ENCODE measurements at regions not wholly inside any gene's neighbourhood (a gene's known extent, or its start where the extent isn't known, plus 50 kb on each side); places are given as distances from the start of the nearest gene placed in this dataset.
"Not testable (repeated sequence)": the region's sequence is repeated elsewhere in the genome, so short reads cannot be mapped to it uniquely, and the experiment has no call there.

DNA sequence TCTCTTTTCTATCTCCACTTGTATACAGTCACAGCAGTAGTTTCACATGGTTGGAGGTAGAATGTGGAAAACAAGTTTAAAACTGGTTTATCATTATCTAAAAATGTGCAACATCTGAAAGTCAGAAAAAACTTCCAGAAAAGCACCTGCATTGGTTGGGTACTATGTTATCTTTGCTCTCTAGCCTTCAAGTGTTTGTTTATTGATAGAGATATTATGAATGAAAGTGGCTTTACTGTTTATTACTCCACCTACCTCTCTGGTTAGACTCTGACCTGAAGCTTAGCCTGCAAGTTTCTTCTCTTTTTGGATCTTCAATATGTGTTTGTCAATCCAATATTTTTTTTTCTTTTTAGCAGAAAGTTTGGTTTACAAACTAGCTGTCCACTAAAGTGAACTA, 2161.4 kb upstream of the RAG2 start:
- ATAC-seq (no peak), DNase-seq (ENCODE audit: low spot score) (no peak)
- peaks cover 41% of the 10 kb centered on the region for H3K36me3 Mint-ChIP-seq
- H3K9me3 Mint-ChIP-seq = peaks cover 53% of the 10 kb centered on the region
- CTCF ChIA-PET = no interaction called here
- H3K27ac Mint-ChIP-seq = no peak overlapping the region
- no peak overlapping the region for H3K4me3 Mint-ChIP-seq
- peaks cover 6% of the 10 kb centered on the region for H3K27me3 Mint-ChIP-seq (ENCODE audit: low read depth)
- H3K4me1 Mint-ChIP-seq = no peaks in the 10 kb centered on the region
- TF ChIP-seq ZSCAN18 (CRISPR knock-in tag; IDR thresholded peaks at IDR 0.05) (no peak), IRF1 (CRISPR knock-in tag; IDR thresholded peaks at IDR 0.05) (no peak), EMX1 (CRISPR knock-in tag; IDR thresholded peaks at IDR 0.05) (no peak), ZNF423 (CRISPR knock-in tag; IDR thresholded peaks at IDR 0.05) (no peak)
- TF ChIP-seq, protein P1, sequence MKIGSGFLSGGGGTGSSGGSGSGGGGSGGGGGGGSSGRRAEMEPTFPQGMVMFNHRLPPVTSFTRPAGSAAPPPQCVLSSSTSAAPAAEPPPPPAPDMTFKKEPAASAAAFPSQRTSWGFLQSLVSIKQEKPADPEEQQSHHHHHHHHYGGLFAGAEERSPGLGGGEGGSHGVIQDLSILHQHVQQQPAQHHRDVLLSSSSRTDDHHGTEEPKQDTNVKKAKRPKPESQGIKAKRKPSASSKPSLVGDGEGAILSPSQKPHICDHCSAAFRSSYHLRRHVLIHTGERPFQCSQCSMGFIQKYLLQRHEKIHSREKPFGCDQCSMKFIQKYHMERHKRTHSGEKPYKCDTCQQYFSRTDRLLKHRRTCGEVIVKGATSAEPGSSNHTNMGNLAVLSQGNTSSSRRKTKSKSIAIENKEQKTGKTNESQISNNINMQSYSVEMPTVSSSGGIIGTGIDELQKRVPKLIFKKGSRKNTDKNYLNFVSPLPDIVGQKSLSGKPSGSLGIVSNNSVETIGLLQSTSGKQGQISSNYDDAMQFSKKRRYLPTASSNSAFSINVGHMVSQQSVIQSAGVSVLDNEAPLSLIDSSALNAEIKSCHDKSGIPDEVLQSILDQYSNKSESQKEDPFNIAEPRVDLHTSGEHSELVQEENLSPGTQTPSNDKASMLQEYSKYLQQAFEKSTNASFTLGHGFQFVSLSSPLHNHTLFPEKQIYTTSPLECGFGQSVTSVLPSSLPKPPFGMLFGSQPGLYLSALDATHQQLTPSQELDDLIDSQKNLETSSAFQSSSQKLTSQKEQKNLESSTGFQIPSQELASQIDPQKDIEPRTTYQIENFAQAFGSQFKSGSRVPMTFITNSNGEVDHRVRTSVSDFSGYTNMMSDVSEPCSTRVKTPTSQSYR (CRISPR knock-in tag; IDR thresholded peaks at IDR 0.05) = no peak
- POLR2A ChIA-PET = no interaction called here

DNA sequence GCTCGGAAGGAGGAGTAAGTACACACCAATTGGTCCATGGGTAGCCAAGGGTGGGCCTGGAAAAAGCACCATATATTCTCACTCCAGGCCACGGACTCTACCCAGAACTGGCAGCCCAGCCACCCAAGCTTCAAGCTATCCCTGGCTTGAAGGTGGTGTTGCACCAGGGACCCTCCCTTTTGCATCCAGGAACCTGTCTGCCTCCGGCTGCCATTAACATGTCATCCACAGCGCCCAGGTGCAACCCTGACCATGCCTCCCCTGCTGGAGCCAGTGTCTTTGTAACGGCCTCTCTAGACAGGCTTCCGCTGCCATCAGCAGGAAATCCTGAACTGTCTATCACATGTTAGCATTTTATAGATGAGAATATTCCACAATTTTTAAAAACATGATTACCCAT, 2158.5 kb upstream of the RAG2 start:
- TF ChIP-seq, protein P2, sequence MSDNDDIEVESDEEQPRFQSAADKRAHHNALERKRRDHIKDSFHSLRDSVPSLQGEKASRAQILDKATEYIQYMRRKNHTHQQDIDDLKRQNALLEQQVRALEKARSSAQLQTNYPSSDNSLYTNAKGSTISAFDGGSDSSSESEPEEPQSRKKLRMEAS (CRISPR knock-in tag; IDR thresholded peaks at IDR 0.05) = no peak
- Mint-ChIP-seq H3K9me3 (peaks cover 61% of the 10 kb centered on the region), H3K4me3 (no peak overlapping the region), H3K27me3 (ENCODE audit: low read depth) (peaks cover 3% of the 10 kb centered on the region; the same call in 1 of the 2 replicates), H3K27ac (no peak overlapping the region), H3K4me1 (no peaks in the 10 kb centered on the region), H3K36me3 (peaks cover 39% of the 10 kb centered on the region)
- ChIA-PET POLR2A (no interaction called here), CTCF (no interaction called here)
- ATAC-seq (no peak), DNase-seq (ENCODE audit: low spot score) (no peak)

DNA sequence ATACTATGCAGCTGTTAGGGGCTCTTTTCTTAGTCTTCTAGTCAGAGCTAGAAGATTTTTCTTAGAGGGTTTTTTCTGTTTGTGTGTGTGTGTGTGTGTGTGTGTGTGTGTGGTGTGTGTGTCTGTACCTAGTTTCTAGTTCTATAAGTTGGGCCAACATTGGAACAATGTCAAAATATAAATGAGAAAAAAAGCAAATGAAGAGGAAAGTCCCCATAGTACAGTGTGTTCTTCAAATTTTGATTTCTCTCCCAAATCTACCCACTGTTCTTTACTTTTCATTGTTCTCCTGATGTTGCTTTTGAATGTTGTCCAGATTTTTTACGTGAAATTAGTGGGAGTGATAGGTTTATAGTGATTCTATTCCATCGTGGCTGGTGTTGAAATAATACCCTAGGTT, 2153.4 kb upstream of the RAG2 start:
- Mint-ChIP-seq H3K4me1 (no peaks in the 10 kb centered on the region), H3K27me3 (ENCODE audit: low read depth) (no peaks in the 10 kb centered on the region), H3K36me3 (peaks cover 43% of the 10 kb centered on the region), H3K4me3 (no peak overlapping the region), H3K9me3 (peaks cover 61% of the 10 kb centered on the region), H3K27ac (no peak overlapping the region)
- POLR2A ChIA-PET = no interaction called here
- CTCF ChIA-PET = no interaction called here
- ATAC-seq (no peak), DNase-seq (ENCODE audit: low spot score) (no peak)
- TF ChIP-seq, protein P3, sequence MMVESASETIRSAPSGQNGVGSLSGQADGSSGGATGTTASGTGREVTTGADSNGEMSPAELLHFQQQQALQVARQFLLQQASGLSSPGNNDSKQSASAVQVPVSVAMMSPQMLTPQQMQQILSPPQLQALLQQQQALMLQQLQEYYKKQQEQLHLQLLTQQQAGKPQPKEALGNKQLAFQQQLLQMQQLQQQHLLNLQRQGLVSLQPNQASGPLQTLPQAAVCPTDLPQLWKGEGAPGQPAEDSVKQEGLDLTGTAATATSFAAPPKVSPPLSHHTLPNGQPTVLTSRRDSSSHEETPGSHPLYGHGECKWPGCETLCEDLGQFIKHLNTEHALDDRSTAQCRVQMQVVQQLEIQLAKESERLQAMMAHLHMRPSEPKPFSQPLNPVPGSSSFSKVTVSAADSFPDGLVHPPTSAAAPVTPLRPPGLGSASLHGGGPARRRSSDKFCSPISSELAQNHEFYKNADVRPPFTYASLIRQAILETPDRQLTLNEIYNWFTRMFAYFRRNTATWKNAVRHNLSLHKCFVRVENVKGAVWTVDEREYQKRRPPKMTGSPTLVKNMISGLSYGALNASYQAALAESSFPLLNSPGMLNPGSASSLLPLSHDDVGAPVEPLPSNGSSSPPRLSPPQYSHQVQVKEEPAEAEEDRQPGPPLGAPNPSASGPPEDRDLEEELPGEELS (CRISPR knock-in tag; IDR thresholded peaks at IDR 0.05) = no peak
- TF ChIP-seq, protein P1 (CRISPR knock-in tag; IDR thresholded peaks at IDR 0.05) = no peak

- DNase-seq (ENCODE audit: low spot score); ATAC-seq; H3K4me3 Mint-ChIP-seq; H3K4me1 Mint-ChIP-seq; H3K27ac Mint-ChIP-seq; CTCF ChIA-PET; H3K27me3 Mint-ChIP-seq (ENCODE audit: low read depth); POLR2A ChIA-PET: not testable (repeated sequence)
- peaks cover 42% of the 10 kb centered on the region for H3K36me3 Mint-ChIP-seq
- peaks cover 48% of the 10 kb centered on the region for H3K9me3 Mint-ChIP-seq
Measured at GRCh38 chr11:38746516-38746915, 2148.5 kb upstream of the RAG2 start.

Measured in WTC11 (cell line).